BLaER1 (cell line): ENCODE measurements at regions not wholly inside any gene's neighbourhood (a gene's known extent, or its start where the extent isn't known, plus 50 kb on each side); places are given as distances from the start of the nearest gene placed in this dataset.

Experiments used
- H3K27ac ChIP-seq: shearing (Covaris generic); formaldehyde crosslinking; 2 replicates; pipeline ENCODE4 v1.8.1; 2022
- H3K27me3 ChIP-seq: shearing (Covaris generic); formaldehyde crosslinking; 2 replicates; pipeline ENCODE4 v1.8.1; 2022
- H3K36me3 ChIP-seq: shearing (Covaris generic); formaldehyde crosslinking; 2 replicates; pipeline ENCODE4 v1.8.1; 2022
- H3K4me1 ChIP-seq: shearing (Covaris generic); formaldehyde crosslinking; 2 replicates; pipeline ENCODE4 v1.8.1; 2022
- H3K4me2 ChIP-seq: shearing (Covaris generic); formaldehyde crosslinking; 2 replicates; pipeline ENCODE4 v1.8.1; 2022
- H3K4me3 ChIP-seq: shearing (Covaris generic); formaldehyde crosslinking; 2 replicates; pipeline ENCODE4 v1.8.1; 2022
- H3K9ac ChIP-seq: shearing (Covaris generic); formaldehyde crosslinking; 2 replicates; pipeline ENCODE4 v1.8.1; 2022
- H3K9me3 ChIP-seq: shearing (Covaris generic); formaldehyde crosslinking; 2 replicates; pipeline ENCODE4 v1.8.1; 2022
- H4K20me1 ChIP-seq: shearing (Covaris generic); formaldehyde crosslinking; 2 replicates; pipeline ENCODE4 v1.8.1; 2022
- Cebpa-rat ChIP-seq: shearing (Covaris generic); IDR thresholded peaks from 2 replicates; pipeline ENCODE4 v1.8.1; 2022

GRCh38 chr16:35184356-35184870 is 1725.0 kb downstream of the TP53TG3F start:
- Histone ChIP-seq H3K27ac (no peak overlapping the region), H3K9me3 (no peaks in the 10 kb centered on the region)

GRCh38 chr16:35185366-35186044 is 1726.1 kb downstream of the TP53TG3F start:
- Histone ChIP-seq H3K4me3 (no peak overlapping the region), H3K9ac (no peak overlapping the region), H3K27me3 (no peaks in the 10 kb centered on the region), H3K9me3 (no peaks in the 10 kb centered on the region), H4K20me1 (no peaks in the 10 kb centered on the region), H3K27ac (no peak overlapping the region), H3K4me2 (no peak overlapping the region), H3K36me3 (no peaks in the 10 kb centered on the region), H3K4me1 (no peaks in the 10 kb centered on the region)
- TF ChIP-seq Cebpa-rat = no peak

More at GRCh38 chr16:35184356-35184870, 1725.0 kb downstream of the TP53TG3F start:
- Histone ChIP-seq H3K36me3 (no peaks in the 10 kb centered on the region), H3K4me3 (no peak overlapping the region), H3K4me2 (no peak overlapping the region), H3K4me1 (no peaks in the 10 kb centered on the region), H4K20me1 (no peaks in the 10 kb centered on the region), H3K27me3 (no peaks in the 10 kb centered on the region), H3K9ac (no peak overlapping the region)
- no peak for TF ChIP-seq Cebpa-rat

- Histone ChIP-seq H3K4me2 (no peak overlapping the region), H3K4me3 (no peak overlapping the region), H3K4me1 (no peaks in the 10 kb centered on the region), H3K27ac (no peak overlapping the region), H3K27me3 (no peaks in the 10 kb centered on the region), H4K20me1 (no peaks in the 10 kb centered on the region), H3K9me3 (no peaks in the 10 kb centered on the region), H3K36me3 (no peaks in the 10 kb centered on the region), H3K9ac (no peak overlapping the region)
- TF ChIP-seq Cebpa-rat = no peak
These were observed 1726.8 kb downstream of the TP53TG3F start for GRCh38 chr16:35186045-35186759.

GRCh38 chr16:35187665-35188225 is 1728.3 kb downstream of the TP53TG3F start:
- no peak overlapping the region for H3K9ac ChIP-seq
- H3K27me3 ChIP-seq = no peaks in the 10 kb centered on the region
- no peak overlapping the region for H3K4me2 ChIP-seq
- no peaks in the 10 kb centered on the region for H3K36me3 ChIP-seq
- H4K20me1 ChIP-seq = no peaks in the 10 kb centered on the region
- H3K4me1 ChIP-seq = no peaks in the 10 kb centered on the region
- H3K27ac ChIP-seq = no peak overlapping the region
- H3K9me3 ChIP-seq = no peaks in the 10 kb centered on the region
- no peak overlapping the region for H3K4me3 ChIP-seq
- no peak for TF ChIP-seq Cebpa-rat

- Histone ChIP-seq H3K9me3 (no peaks in the 10 kb centered on the region), H3K4me1 (no peaks in the 10 kb centered on the region), H3K27ac (no peak overlapping the region), H3K4me2 (no peak overlapping the region), H3K9ac (no peak overlapping the region), H3K27me3 (no peaks in the 10 kb centered on the region), H3K36me3 (no peaks in the 10 kb centered on the region), H3K4me3 (no peak overlapping the region), H4K20me1 (no peaks in the 10 kb centered on the region)
- TF ChIP-seq Cebpa-rat = no peak
These were observed 1729.1 kb downstream of the TP53TG3F start for GRCh38 chr16:35188288-35189155.

- no peak for TF ChIP-seq Cebpa-rat
- Histone ChIP-seq H3K4me3 (no peak overlapping the region), H3K9me3 (peaks cover 21% of the 10 kb centered on the region; the same call in 1 of the 2 replicates)
These were observed 1733.6 kb downstream of the TP53TG3F start for GRCh38 chr16:35192993-35193392.

GRCh38 chr16:35193956-35194355 is 1734.5 kb downstream of the TP53TG3F start:
- H3K4me3 ChIP-seq = no peak overlapping the region
- TF ChIP-seq Cebpa-rat = no peak
- no peak overlapping the region for H3K4me2 ChIP-seq
- no peak overlapping the region for H3K27ac ChIP-seq
- H4K20me1 ChIP-seq = no peaks in the 10 kb centered on the region
- H3K27me3 ChIP-seq = no peaks in the 10 kb centered on the region
- no peak overlapping the region for H3K9ac ChIP-seq
- no peaks in the 10 kb centered on the region for H3K4me1 ChIP-seq
- no peaks in the 10 kb centered on the region for H3K36me3 ChIP-seq
- H3K9me3 ChIP-seq = peaks cover 21% of the 10 kb centered on the region; the same call in 1 of the 2 replicates

More at GRCh38 chr16:35192993-35193392, 1733.6 kb downstream of the TP53TG3F start:
- no peak overlapping the region for H3K27ac ChIP-seq
- H3K9ac ChIP-seq = no peak overlapping the region
- H3K4me2 ChIP-seq = no peak overlapping the region
- no peaks in the 10 kb centered on the region for H3K27me3 ChIP-seq
- H4K20me1 ChIP-seq = no peaks in the 10 kb centered on the region
- H3K36me3 ChIP-seq = no peaks in the 10 kb centered on the region
- no peaks in the 10 kb centered on the region for H3K4me1 ChIP-seq

GRCh38 chr16:35194681-35195080 is 1735.3 kb downstream of the TP53TG3F start:
- Histone ChIP-seq H3K4me1 (no peaks in the 10 kb centered on the region), H3K4me2 (no peak overlapping the region), H3K27me3 (no peaks in the 10 kb centered on the region), H3K4me3 (no peak overlapping the region), H3K27ac (no peak overlapping the region), H3K36me3 (no peaks in the 10 kb centered on the region), H4K20me1 (no peaks in the 10 kb centered on the region), H3K9me3 (peaks cover 21% of the 10 kb centered on the region; the same call in 1 of the 2 replicates), H3K9ac (no peak overlapping the region)
- TF ChIP-seq Cebpa-rat = no peak

- Histone ChIP-seq H3K4me1 (no peaks in the 10 kb centered on the region), H3K9ac (no peak overlapping the region), H3K4me2 (no peak overlapping the region), H3K4me3 (no peak overlapping the region), H4K20me1 (no peaks in the 10 kb centered on the region), H3K36me3 (no peaks in the 10 kb centered on the region), H3K27me3 (no peaks in the 10 kb centered on the region), H3K27ac (no peak overlapping the region), H3K9me3 (peaks cover 21% of the 10 kb centered on the region; the same call in 1 of the 2 replicates)
- no peak for TF ChIP-seq Cebpa-rat
These were observed 1735.9 kb downstream of the TP53TG3F start for GRCh38 chr16:35195173-35195863.
